GM13977 (cell line): ENCODE measurements at regions not wholly inside any gene's neighbourhood (a gene's known extent, or its start where the extent isn't known, plus 50 kb on each side); places are given as distances from the start of the nearest gene placed in this dataset.

Source experiments
- DNase-seq: peaks from one replicate; pipeline ENCODE4 v3.0.0; 2012; ENCODE audit warnings: low spot score
- in situ Hi-C: fragments of 300-500 bp; cut with MboI; formaldehyde crosslinking; loops from one replicate; pipeline ENCODE4 v1.12.0; 2022; ENCODE audit warnings: low sequenced_read_pairs, low pct_unique_long_range_greater_than_20kb, mixed read lengths, inconsistent platforms; ENCODE audit not compliant: unreplicated experiment
- TF ChIP-seq, protein P1 (sequence below): IDR thresholded peaks from 2 replicates; pipeline ENCODE4 v1.5.1; 2012; ENCODE audit warnings: mild to moderate bottlenecking, control low read depth; ENCODE audit not compliant: insufficient read depth; ENCODE audit errors: extremely low read depth, missing control alignments

DNA sequence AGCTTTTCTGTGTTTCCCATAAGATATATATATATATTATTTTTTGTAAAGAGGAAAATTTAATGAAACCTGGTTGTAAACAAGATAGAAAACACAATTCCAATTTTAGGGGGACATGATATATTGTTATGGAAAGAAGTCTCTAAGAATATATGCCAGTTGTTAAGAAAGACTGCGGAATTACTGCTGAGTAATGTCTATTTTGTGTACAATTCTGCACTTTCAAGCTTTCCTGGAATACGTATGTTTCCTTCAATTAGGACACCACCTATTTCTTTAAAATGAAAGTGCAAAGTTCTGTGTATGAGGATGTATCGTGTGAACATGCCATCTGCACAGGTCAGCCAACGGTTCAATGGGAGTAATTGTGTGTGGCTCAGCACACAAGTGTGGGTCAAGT lies 760.2 kb downstream of the BRD1 start:
- in situ Hi-C loops: loop anchor here (25.0 kb wide), 1 partner anchor 105 kb away; no protein-coding TSS in a partner anchor
- TF ChIP-seq, protein P1, sequence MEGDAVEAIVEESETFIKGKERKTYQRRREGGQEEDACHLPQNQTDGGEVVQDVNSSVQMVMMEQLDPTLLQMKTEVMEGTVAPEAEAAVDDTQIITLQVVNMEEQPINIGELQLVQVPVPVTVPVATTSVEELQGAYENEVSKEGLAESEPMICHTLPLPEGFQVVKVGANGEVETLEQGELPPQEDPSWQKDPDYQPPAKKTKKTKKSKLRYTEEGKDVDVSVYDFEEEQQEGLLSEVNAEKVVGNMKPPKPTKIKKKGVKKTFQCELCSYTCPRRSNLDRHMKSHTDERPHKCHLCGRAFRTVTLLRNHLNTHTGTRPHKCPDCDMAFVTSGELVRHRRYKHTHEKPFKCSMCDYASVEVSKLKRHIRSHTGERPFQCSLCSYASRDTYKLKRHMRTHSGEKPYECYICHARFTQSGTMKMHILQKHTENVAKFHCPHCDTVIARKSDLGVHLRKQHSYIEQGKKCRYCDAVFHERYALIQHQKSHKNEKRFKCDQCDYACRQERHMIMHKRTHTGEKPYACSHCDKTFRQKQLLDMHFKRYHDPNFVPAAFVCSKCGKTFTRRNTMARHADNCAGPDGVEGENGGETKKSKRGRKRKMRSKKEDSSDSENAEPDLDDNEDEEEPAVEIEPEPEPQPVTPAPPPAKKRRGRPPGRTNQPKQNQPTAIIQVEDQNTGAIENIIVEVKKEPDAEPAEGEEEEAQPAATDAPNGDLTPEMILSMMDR: no peak
- DNase-seq: no peak

DNA sequence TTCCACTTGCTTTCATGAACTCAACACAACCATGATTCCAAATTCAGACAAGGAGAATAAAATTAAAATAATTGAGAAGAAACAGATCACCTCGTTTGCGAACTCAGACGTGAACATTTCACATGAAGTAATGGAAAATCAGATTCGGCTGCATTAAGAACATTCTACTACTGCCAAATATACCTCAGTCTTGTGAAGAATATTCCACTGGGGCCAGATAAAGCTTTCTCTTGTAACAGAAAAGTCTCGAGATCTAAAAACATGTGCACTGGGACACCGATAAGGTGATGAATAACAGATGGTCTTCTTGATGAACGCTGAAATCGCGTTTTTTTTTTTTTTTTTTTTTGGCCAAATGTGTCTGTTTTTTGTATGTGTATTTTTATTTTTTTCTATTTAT lies 761.1 kb downstream of the BRD1 start:
- in situ Hi-C loops: loop anchor here (25.0 kb wide), 1 partner anchor 104 kb away; no protein-coding TSS in a partner anchor
- DNase-seq: no peak
- TF ChIP-seq, protein P1: no peak

DNA sequence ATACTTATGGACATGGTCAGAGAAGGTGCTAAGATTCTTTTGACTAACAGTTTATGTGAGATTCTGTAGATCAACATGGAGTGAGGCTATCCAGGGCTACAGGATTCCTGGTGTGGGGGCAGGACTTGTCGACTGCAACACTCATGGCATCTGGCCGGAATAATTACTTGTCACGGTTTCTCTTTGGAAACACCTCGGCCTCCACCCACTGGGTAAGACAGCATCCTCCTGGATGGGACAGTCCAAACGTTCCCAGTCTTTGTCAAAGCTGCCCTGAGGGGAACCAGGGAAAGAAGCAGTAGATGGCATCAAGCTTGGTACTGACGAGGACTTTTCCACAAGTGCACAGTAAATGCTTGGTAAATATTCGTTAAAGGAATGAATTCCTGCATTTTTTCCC lies 762.8 kb downstream of the BRD1 start:
- no peak for DNase-seq
- TF ChIP-seq, protein P1: no peak
- in situ Hi-C loops: loop anchor here (25.0 kb wide), 1 partner anchor 103 kb away; no protein-coding TSS in a partner anchor

DNA sequence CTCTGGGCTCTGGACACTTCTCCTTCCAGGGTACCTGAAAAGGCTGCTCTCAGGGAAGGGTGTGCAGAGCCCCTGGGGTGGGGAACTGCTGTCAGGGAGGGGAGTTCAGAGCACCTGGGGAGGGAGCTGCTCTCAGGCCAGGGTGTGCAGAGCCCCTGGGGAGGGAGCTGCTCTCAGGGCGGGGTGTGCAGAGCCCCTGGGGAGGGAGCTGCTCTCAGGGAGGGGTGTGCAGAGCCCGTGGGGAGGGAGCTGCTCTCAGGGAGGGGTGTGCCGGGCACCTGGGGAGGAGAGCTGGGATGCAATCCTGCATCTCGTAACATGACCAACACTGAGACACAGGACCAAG lies 764.2 kb downstream of the BRD1 start:
- in situ Hi-C loops: loop anchor here (25.0 kb wide), 1 partner anchor 101 kb away; no protein-coding TSS in a partner anchor
- TF ChIP-seq, protein P1: no peak
- DNase-seq: no peak

DNA sequence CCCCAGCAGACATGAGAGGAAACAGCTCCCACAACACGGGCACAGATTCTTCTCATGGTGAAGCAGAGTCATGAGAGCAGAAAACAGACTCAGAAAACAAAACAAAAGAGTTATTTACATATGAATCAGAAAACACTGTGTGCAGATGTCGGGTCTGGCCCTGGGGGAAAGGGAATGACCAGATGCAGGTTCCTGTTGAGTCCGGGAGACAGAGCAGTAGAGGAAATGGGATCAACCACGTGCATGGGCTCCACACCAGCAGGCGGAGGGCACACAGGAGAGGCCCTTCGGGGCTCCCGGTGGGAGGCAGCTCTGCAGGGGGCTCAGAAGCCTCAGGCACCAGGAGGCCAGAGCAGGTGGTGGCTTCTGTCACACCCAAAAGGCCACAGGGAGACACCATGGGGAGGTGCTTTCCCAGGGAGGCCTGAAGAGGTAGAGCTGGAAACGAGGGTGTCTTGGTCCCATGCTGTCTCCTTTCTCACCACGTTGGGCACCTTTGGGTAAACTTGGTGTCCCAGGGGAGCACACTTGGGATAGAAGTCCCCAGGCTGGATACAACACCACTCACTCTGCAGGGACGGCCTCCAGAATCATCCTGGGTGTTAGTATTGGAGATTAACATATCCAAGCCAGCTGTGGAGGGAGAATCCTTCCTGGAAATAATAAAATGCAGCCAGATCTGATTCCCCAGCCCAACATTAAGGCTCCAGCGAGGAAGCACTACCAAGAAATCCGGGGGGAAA lies 764.7 kb downstream of the BRD1 start:
- in situ Hi-C loops: loop anchor here (25.0 kb wide), 1 partner anchor 101 kb away; no protein-coding TSS in a partner anchor
- DNase-seq: no peak

DNA sequence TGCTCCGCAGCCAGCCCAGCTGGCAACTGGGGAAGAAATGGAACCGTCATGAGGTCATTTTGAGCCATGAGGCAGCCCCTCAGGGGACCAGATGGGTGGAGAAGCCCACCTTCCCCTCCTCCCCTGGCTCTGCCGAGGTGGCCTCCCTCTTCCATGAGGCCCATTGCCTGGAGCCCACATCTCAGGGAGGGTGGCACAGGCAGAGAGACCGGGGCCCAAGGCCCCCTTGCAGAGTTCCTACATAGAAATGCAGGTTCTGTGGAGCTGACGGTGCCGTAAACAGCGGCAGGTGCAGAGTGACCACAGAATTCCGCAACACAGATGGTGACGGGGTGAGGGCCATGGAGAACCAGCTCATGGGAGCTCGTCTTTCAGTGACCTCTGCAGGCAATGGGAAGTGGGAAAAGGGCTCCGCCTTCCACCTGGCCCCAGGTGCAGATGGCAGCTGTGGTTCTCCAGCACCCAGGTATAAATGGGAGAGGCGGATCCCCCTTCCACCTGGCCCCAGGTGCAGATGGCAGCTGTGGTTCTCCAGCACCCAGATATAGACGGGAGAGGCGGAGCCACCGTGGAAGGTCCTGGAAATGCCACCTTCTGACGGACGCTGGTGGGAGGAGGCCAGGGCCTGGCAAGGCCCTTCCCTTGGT lies 765.4 kb downstream of the BRD1 start:
- TF ChIP-seq, protein P1: no peak
- in situ Hi-C loops: loop anchor here (25.0 kb wide), 1 partner anchor 100 kb away; no protein-coding TSS in a partner anchor
- DNase-seq: no peak

More for the DNA sequence above, 764.7 kb downstream of the BRD1 start:
- TF ChIP-seq, protein P1: no peak
